ENCODE measurements at regions not wholly inside any gene's neighbourhood (a gene's known extent, or its start where the extent isn't known, plus 50 kb on each side); places are given as distances from the start of the nearest gene placed in this dataset.

- Histone ChIP-seq H3K79me2 (ENCODE audit: insufficient read depth, low read length) (no peaks in the 10 kb centered on the region), H3K27me3 (ENCODE audit: insufficient read depth, low read length, poor library complexity, severe bottlenecking) (no peaks in the 10 kb centered on the region), H3K36me3 (ENCODE audit: insufficient read depth, low read length) (no peaks in the 10 kb centered on the region), H3K9me2 (replicated peaks; ENCODE audit: low read depth, low read length) (no peaks in the 10 kb centered on the region), H3K4me1 (ENCODE audit: insufficient read depth, low read length, poor library complexity, severe bottlenecking) (no peaks in the 10 kb centered on the region), H3K4me2 (ENCODE audit: low read depth, low read length, poor library complexity, severe bottlenecking) (no peak overlapping the region), H4K20me1 (ENCODE audit: insufficient read depth, low read length, poor library complexity, severe bottlenecking) (no peaks in the 10 kb centered on the region), H3F3A (ENCODE audit: low read depth) (no peaks in the 10 kb centered on the region), H3K4me3 (ENCODE audit: low read length, poor library complexity, severe bottlenecking) (no peak overlapping the region), H3K9me3 (ENCODE audit: insufficient read depth, low read depth, low read length) (no peaks in the 10 kb centered on the region), H3K9ac (ENCODE audit: low read depth, low read length, poor library complexity, severe bottlenecking) (no peak overlapping the region), H2AFZ (ENCODE audit: low read length) (no peak overlapping the region)
- TF ChIP-seq, protein P1, sequence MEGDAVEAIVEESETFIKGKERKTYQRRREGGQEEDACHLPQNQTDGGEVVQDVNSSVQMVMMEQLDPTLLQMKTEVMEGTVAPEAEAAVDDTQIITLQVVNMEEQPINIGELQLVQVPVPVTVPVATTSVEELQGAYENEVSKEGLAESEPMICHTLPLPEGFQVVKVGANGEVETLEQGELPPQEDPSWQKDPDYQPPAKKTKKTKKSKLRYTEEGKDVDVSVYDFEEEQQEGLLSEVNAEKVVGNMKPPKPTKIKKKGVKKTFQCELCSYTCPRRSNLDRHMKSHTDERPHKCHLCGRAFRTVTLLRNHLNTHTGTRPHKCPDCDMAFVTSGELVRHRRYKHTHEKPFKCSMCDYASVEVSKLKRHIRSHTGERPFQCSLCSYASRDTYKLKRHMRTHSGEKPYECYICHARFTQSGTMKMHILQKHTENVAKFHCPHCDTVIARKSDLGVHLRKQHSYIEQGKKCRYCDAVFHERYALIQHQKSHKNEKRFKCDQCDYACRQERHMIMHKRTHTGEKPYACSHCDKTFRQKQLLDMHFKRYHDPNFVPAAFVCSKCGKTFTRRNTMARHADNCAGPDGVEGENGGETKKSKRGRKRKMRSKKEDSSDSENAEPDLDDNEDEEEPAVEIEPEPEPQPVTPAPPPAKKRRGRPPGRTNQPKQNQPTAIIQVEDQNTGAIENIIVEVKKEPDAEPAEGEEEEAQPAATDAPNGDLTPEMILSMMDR (conservative IDR thresholded peaks at IDR 0.05; ENCODE audit: low read length), result no peak
- TF ChIP-seq EZH2phosphoT487 (IDR thresholded peaks at IDR 0.05; ENCODE audit: borderline replicate concordance), result no peak
Observed at GRCh38 chr5:93188876-93189485, 392.0 kb downstream of the NR2F1-AS1 start.

GRCh38 chr5:93186076-93186682, 394.8 kb downstream of the NR2F1-AS1 start:
- H3K4me3 ChIP-seq (ENCODE audit: low read length, poor library complexity, severe bottlenecking), result no peak overlapping the region
- H3F3A ChIP-seq (ENCODE audit: low read depth), result no peaks in the 10 kb centered on the region
- no peaks in the 10 kb centered on the region for H3K36me3 ChIP-seq (ENCODE audit: insufficient read depth, low read length)
- no peaks in the 10 kb centered on the region for H3K79me2 ChIP-seq (ENCODE audit: insufficient read depth, low read length)
- no peaks in the 10 kb centered on the region for H4K20me1 ChIP-seq (ENCODE audit: insufficient read depth, low read length, poor library complexity, severe bottlenecking)
- TF ChIP-seq EZH2phosphoT487 (IDR thresholded peaks at IDR 0.05; ENCODE audit: borderline replicate concordance), result no peak
- TF ChIP-seq, protein P1 (conservative IDR thresholded peaks at IDR 0.05; ENCODE audit: low read length), result no peak
- no peaks in the 10 kb centered on the region for H3K9me2 ChIP-seq (replicated peaks; ENCODE audit: low read depth, low read length)
- no peaks in the 10 kb centered on the region for H3K4me1 ChIP-seq (ENCODE audit: insufficient read depth, low read length, poor library complexity, severe bottlenecking)
- no peak overlapping the region for H2AFZ ChIP-seq (ENCODE audit: low read length)
- no peaks in the 10 kb centered on the region for H3K27me3 ChIP-seq (ENCODE audit: insufficient read depth, low read length, poor library complexity, severe bottlenecking)
- no peaks in the 10 kb centered on the region for H3K9me3 ChIP-seq (ENCODE audit: insufficient read depth, low read depth, low read length)
- no peak overlapping the region for H3K4me2 ChIP-seq (ENCODE audit: low read depth, low read length, poor library complexity, severe bottlenecking)
- no peak overlapping the region for H3K9ac ChIP-seq (ENCODE audit: low read depth, low read length, poor library complexity, severe bottlenecking)

DNA sequence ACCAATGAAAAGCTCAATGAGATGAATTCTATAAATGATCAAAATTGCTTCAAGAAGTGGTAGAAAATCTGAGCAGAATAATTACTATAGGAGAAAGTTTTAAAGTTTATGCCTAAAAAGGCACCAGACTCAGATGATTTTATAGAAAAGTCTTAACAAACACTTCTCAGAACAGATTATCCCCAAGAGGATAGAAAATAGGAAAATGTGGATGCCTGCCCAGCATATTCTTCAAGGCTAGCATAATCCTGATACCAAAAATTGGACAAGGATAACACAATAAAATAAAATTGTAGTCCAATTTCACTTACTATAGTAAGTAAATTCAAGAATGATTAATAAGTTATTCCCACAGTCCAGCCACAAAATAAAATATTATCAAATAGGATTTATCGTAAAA, 397.0 kb downstream of the NR2F1-AS1 start:
- Histone ChIP-seq H3K4me1 (ENCODE audit: insufficient read depth, low read length, poor library complexity, severe bottlenecking) (no peaks in the 10 kb centered on the region), H4K20me1 (ENCODE audit: insufficient read depth, low read length, poor library complexity, severe bottlenecking) (no peaks in the 10 kb centered on the region), H3K4me2 (ENCODE audit: low read depth, low read length, poor library complexity, severe bottlenecking) (no peak overlapping the region), H3K79me2 (ENCODE audit: insufficient read depth, low read length) (no peaks in the 10 kb centered on the region), H3K9ac (ENCODE audit: low read depth, low read length, poor library complexity, severe bottlenecking) (no peak overlapping the region), H3F3A (ENCODE audit: low read depth) (no peaks in the 10 kb centered on the region), H3K27me3 (ENCODE audit: insufficient read depth, low read length, poor library complexity, severe bottlenecking) (no peaks in the 10 kb centered on the region), H3K9me3 (ENCODE audit: insufficient read depth, low read depth, low read length) (no peaks in the 10 kb centered on the region), H3K4me3 (ENCODE audit: low read length, poor library complexity, severe bottlenecking) (no peak overlapping the region), H2AFZ (ENCODE audit: low read length) (no peak overlapping the region), H3K36me3 (ENCODE audit: insufficient read depth, low read length) (no peaks in the 10 kb centered on the region), H3K9me2 (replicated peaks; ENCODE audit: low read depth, low read length) (no peaks in the 10 kb centered on the region)
- no peak for TF ChIP-seq EZH2phosphoT487 (IDR thresholded peaks at IDR 0.05; ENCODE audit: borderline replicate concordance)

DNA sequence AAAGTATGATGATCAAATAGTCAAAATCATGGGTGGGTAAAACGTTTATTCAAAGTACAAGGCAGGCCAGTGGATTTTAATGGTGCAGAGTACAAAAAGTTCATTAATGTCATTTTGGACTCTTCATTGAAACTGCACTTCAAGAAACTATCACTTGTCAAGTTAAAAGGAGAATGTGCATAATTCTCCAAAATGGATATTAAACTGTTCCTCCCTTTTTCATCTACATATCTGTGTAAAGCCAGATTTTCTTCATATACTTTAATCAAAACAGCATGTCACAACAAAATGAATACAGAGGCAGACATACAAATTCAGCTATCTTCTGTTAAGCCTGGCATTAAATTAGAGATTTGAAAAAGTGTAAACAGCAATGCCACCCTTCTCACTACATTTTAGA, 401.6 kb downstream of the NR2F1-AS1 start:
- H3K4me2 ChIP-seq (ENCODE audit: low read depth, low read length, poor library complexity, severe bottlenecking), result no peak overlapping the region
- no peaks in the 10 kb centered on the region for H3K9me3 ChIP-seq (ENCODE audit: insufficient read depth, low read depth, low read length)
- no peak for TF ChIP-seq EZH2phosphoT487 (IDR thresholded peaks at IDR 0.05; ENCODE audit: borderline replicate concordance)
- TF ChIP-seq, protein P1 (conservative IDR thresholded peaks at IDR 0.05; ENCODE audit: low read length), result no peak
- no peaks in the 10 kb centered on the region for H3K4me1 ChIP-seq (ENCODE audit: insufficient read depth, low read length, poor library complexity, severe bottlenecking)
- no peak overlapping the region for H3K4me3 ChIP-seq (ENCODE audit: low read length, poor library complexity, severe bottlenecking)
- no peak overlapping the region for H2AFZ ChIP-seq (ENCODE audit: low read length)
- no peaks in the 10 kb centered on the region for H3K79me2 ChIP-seq (ENCODE audit: insufficient read depth, low read length)
- H3F3A ChIP-seq (ENCODE audit: low read depth), result no peaks in the 10 kb centered on the region
- H3K9ac ChIP-seq (ENCODE audit: low read depth, low read length, poor library complexity, severe bottlenecking), result no peak overlapping the region
- H3K9me2 ChIP-seq (replicated peaks; ENCODE audit: low read depth, low read length), result no peaks in the 10 kb centered on the region
- H4K20me1 ChIP-seq (ENCODE audit: insufficient read depth, low read length, poor library complexity, severe bottlenecking), result no peaks in the 10 kb centered on the region
- no peaks in the 10 kb centered on the region for H3K27me3 ChIP-seq (ENCODE audit: insufficient read depth, low read length, poor library complexity, severe bottlenecking)
- H3K36me3 ChIP-seq (ENCODE audit: insufficient read depth, low read length), result no peaks in the 10 kb centered on the region

Data from Loucy (cell line).